ENCODE measurements at regions not wholly inside any gene's neighbourhood (a gene's known extent, or its start where the extent isn't known, plus 50 kb on each side); places are given as distances from the start of the nearest gene placed in this dataset.

DNA sequence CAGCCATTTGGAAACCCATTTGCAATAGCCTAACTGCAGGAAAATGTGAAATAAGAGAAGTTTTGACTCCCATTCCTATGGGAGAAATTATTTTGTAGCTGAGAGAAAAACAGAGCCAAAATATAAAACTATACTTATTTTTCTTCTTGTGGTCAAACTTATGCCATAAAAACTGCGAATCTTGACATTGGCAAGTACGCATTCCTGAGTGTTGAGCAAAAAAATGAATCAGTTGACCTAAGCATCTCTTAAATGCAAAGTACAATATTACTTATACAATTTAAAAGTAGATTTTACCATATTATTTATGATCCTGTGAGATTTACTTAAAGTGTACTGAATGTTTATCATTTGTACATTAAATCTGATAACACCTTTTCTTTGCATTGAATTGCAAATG, 50.1 kb upstream of the CMC1 start:
- ChIA-PET CTCF (no interaction called here), POLR2A (ENCODE audit: low non-redundant PET) (no interaction called here)
- TF ChIP-seq, protein P1, sequence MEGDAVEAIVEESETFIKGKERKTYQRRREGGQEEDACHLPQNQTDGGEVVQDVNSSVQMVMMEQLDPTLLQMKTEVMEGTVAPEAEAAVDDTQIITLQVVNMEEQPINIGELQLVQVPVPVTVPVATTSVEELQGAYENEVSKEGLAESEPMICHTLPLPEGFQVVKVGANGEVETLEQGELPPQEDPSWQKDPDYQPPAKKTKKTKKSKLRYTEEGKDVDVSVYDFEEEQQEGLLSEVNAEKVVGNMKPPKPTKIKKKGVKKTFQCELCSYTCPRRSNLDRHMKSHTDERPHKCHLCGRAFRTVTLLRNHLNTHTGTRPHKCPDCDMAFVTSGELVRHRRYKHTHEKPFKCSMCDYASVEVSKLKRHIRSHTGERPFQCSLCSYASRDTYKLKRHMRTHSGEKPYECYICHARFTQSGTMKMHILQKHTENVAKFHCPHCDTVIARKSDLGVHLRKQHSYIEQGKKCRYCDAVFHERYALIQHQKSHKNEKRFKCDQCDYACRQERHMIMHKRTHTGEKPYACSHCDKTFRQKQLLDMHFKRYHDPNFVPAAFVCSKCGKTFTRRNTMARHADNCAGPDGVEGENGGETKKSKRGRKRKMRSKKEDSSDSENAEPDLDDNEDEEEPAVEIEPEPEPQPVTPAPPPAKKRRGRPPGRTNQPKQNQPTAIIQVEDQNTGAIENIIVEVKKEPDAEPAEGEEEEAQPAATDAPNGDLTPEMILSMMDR (conservative IDR thresholded peaks at IDR 0.05; ENCODE audit: low read depth), result no peak
- no peak for DNase-seq (ENCODE audit: low spot score)
- H3K27ac ChIP-seq, result no peak overlapping the region

All from RWPE1 (cell line).